Aorta (tissue), 5 donors: ENCODE measurements at regions not wholly inside any gene's neighbourhood (a gene's known extent, or its start where the extent isn't known, plus 50 kb on each side); places are given as distances from the start of the nearest gene placed in this dataset.

Experiments
- ATAC-seq: fragments of 200-7000 bp; cut with Tn5 transposase; one replicate; pipeline ENCODE4 v1.9.1; 2022; ENCODE audit warnings: moderate library complexity; ENCODE audit not compliant: low FRiP score
- DNase-seq, 2 donors: peaks; one replicate each; pipeline ENCODE4 v3.0.0-alpha.2; 2020
- H3K27ac ChIP-seq, 2 donors: one replicate each; pipeline ENCODE4 v1.5.1; 2013; ENCODE audit warnings: low read length in 2 of 2, mild to moderate bottlenecking in 2 of 2, moderate library complexity in 2 of 2, control low read depth in 1 of 2, inconsistent platforms in 1 of 2, low read depth in 1 of 2
- H3K27me3 ChIP-seq, 2 donors: one replicate each; pipeline ENCODE4 v1.6.1; 2013; ENCODE audit warnings: control low read depth in 1 of 2, low read length in 1 of 2, mild to moderate bottlenecking in 1 of 2, moderate library complexity in 1 of 2; ENCODE audit not compliant: insufficient read depth in 2 of 2, control insufficient read depth in 1 of 2
- H3K36me3 ChIP-seq, 2 donors: one replicate each; pipeline ENCODE4 v1.6.1; 2013; ENCODE audit warnings: control low read depth in 1 of 2, low read length in 1 of 2, mild to moderate bottlenecking in 1 of 2; ENCODE audit not compliant: insufficient read depth in 2 of 2, control insufficient read depth in 1 of 2
- H3K4me1 ChIP-seq, 2 donors: one replicate each; pipeline ENCODE4 v1.6.1; 2013; ENCODE audit warnings: low read length in 2 of 2, control low read depth in 1 of 2, mild to moderate bottlenecking in 1 of 2, moderate library complexity in 1 of 2; ENCODE audit not compliant: insufficient read depth in 2 of 2, control insufficient read depth in 1 of 2
- H3K4me3 ChIP-seq, 2 donors: one replicate each; pipeline ENCODE4 v1.5.1; 2013; ENCODE audit warnings: low read length in 2 of 2, control low read depth in 1 of 2, mild to moderate bottlenecking in 1 of 2
- H3K9me3 ChIP-seq: one replicate; pipeline ENCODE4 v1.6.1; 2013; ENCODE audit warnings: mild to moderate bottlenecking, low read length; ENCODE audit not compliant: control insufficient read depth
- WGBS, 2 donors: extraction: QIAGEN DNeasy Blood & Tissue Kit; methylation state at CpG; one replicate each; pipeline ENCODE4 v1.1.7; 2013; 5-methylcytosine and 5-hydroxymethylcytosine counted together
- intact Hi-C, 2 donors: fragments of 100-400 bp; cut with DNase I; formaldehyde crosslinking; loops; one replicate each; pipeline versions ENCODE4 v1.14.2 to v1.15.0; 2022
- donor health status: healthy with polysubstance abuse.
- donor health status: Bipolar disorder and iron deficiency.
- donor health status: DM: no; HTN: no; CAD: no.
- donor health status: DM: no; HTN: no; CAD: no.
- donor health status: DM: yes; HTN: yes; CAD: no.

DNA sequence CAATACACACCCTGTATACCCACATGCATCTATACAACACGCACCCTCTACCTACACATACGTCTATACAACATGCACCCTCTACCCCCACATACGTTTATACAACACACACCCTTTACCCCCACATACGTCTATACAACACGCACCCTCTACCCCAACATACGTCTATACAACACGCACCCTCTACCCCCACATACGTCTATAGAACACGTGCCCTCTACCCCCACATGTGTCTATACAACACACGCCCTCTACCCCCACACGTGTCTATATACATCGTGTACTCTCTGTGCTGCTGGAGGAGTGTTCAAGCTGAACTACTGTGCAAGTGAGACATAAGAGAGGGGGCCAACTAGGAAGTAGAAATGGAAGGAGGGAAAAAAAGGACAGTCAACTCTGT, 621.7 kb upstream of the HS6ST1 start:
- ATAC-seq (no peak), DNase-seq (no peak)
- no peak overlapping the region for H3K4me3 ChIP-seq
- H3K4me1 ChIP-seq, result no peaks in the 10 kb centered on the region
- no peaks in the 10 kb centered on the region for H3K27me3 ChIP-seq
- H3K36me3 ChIP-seq, result no peaks in the 10 kb centered on the region
- no peaks in the 10 kb centered on the region for H3K9me3 ChIP-seq
- WGBS, 2 donors, result 89 to 91% methylated on average over 12 of the region's 12 CpGs
- intact Hi-C loops, result no loop called here
- no peak overlapping the region for H3K27ac ChIP-seq

- intact Hi-C loops, result no loop called here
- H3K36me3 ChIP-seq, result no peaks in the 10 kb centered on the region
- H3K4me3 ChIP-seq, result no peak overlapping the region
- WGBS, 2 donors, result 64 to 65% methylated on average over 3 of the region's 3 CpGs
- H3K9me3 ChIP-seq, result no peaks in the 10 kb centered on the region
- DNase-seq (no peak), ATAC-seq (no peak)
- no peaks in the 10 kb centered on the region for H3K4me1 ChIP-seq
- H3K27me3 ChIP-seq, result no peaks in the 10 kb centered on the region
- H3K27ac ChIP-seq, result no peak overlapping the region
Measured at GRCh38 chr2:128941751-128942150, 623.1 kb upstream of the HS6ST1 start.

DNA sequence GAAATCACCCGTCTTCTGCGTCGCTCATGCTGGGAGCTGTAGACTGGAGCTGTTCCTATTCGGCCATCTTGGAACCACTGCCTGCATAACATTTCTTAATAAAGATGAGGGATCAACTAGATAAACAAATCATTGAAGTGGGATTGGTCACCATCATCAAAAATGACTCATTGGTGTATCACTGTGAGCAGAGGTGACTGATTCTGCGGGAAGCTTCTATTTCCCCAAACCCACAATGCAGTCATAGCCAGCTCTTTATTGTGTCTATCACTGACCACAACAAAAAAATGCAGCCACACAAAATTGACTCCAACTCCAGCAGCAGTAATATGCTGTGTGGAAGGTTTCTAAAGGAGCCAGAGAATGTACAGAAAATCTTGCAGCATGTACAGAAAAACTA, 630.7 kb upstream of the HS6ST1 start:
- 96% methylated on average over 5 of the region's 5 CpGs for WGBS, 2 donors
- Histone ChIP-seq H3K36me3 (no peaks in the 10 kb centered on the region), H3K27ac (no peak overlapping the region), H3K9me3 (peaks cover 14% of the 10 kb centered on the region), H3K27me3 (no peaks in the 10 kb centered on the region), H3K4me1 (no peaks in the 10 kb centered on the region), H3K4me3 (no peak overlapping the region)
- DNase-seq (no peak), ATAC-seq (no peak)
- intact Hi-C loops, result no loop called here

DNA sequence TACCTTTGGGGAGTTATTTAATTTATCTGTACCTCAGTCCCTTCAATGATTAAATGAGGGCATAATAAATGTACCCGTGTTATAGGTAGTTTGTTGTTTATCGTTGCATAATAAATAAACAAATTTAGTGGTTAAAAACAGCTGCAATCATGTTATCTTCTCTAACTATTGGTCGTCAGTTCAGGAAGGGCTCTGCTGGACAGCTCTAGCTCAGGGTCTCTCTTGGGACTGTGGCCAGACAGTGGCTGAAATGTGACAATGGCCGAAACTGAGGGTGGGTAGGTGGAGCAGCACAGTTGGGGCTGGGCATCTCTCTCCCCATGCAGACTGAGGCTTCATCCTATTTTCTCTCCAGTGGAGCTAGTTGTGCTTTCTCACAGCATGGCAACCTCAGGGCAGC, 632.1 kb upstream of the HS6ST1 start:
- Histone ChIP-seq H3K9me3 (peaks cover 14% of the 10 kb centered on the region), H3K36me3 (no peaks in the 10 kb centered on the region), H3K27me3 (no peaks in the 10 kb centered on the region), H3K4me3 (no peak overlapping the region), H3K4me1 (no peaks in the 10 kb centered on the region), H3K27ac (no peak overlapping the region)
- 51 to 54% methylated on average over 4 of the region's 4 CpGs for WGBS, 2 donors
- intact Hi-C loops, result no loop called here
- ATAC-seq (no peak), DNase-seq (no peak)

DNA sequence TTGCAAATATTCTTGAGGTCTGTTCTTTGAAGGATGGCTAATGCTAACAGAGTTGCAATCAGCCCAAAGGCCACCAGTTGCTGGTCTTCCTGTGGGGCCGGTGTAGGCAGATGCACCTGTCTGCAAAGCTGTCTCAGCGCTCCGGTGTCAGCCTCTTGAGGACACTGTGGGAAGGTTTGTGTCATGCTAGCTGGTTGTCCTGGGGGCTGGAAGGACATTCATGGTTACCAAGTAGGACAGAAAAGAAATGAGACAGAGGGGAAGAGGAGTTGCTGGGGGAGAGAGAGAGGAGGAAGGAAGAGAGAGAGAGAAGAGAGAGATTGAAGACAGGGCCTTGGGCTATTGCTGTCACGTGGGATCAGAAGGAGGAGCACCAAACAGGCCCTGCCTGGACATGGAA, 639.6 kb upstream of the HS6ST1 start:
- DNase-seq (no peak), ATAC-seq (no peak)
- Histone ChIP-seq H3K9me3 (peaks cover 4% of the 10 kb centered on the region), H3K27me3 (no peaks in the 10 kb centered on the region), H3K36me3 (no peaks in the 10 kb centered on the region), H3K4me3 (no peak overlapping the region), H3K4me1 (no peaks in the 10 kb centered on the region), H3K27ac (no peak overlapping the region)
- intact Hi-C loops, result no loop called here
- WGBS, 2 donors, result 86 to 89% methylated on average over 4 of the region's 4 CpGs

GRCh38 chr2:128967646-128968045, 649.0 kb upstream of the HS6ST1 start:
- ATAC-seq (no peak), DNase-seq (no peak)
- intact Hi-C loops, result no loop called here

GRCh38 chr2:128969374-128969773, 650.7 kb upstream of the HS6ST1 start:
- no peaks in the 10 kb centered on the region for H3K9me3 ChIP-seq
- no peak overlapping the region for H3K27ac ChIP-seq
- no peaks in the 10 kb centered on the region for H3K27me3 ChIP-seq
- intact Hi-C loops, result no loop called here
- no peak overlapping the region for H3K4me3 ChIP-seq
- no peak for DNase-seq
- no peak for ATAC-seq
- H3K36me3 ChIP-seq, result no peaks in the 10 kb centered on the region
- H3K4me1 ChIP-seq, result no peaks in the 10 kb centered on the region

More at GRCh38 chr2:128967646-128968045, 649.0 kb upstream of the HS6ST1 start:
- H3K27ac ChIP-seq, result no peak overlapping the region
- no peaks in the 10 kb centered on the region for H3K36me3 ChIP-seq
- no peak overlapping the region for H3K4me3 ChIP-seq
- no peaks in the 10 kb centered on the region for H3K27me3 ChIP-seq
- no peaks in the 10 kb centered on the region for H3K4me1 ChIP-seq
- H3K9me3 ChIP-seq, result no peaks in the 10 kb centered on the region

- no peaks in the 10 kb centered on the region for H3K27me3 ChIP-seq
- no peaks in the 10 kb centered on the region for H3K9me3 ChIP-seq
- H3K27ac ChIP-seq, result no peak overlapping the region
- no peak for DNase-seq
- ATAC-seq, result no peak
- H3K4me1 ChIP-seq, result no peaks in the 10 kb centered on the region
- no peaks in the 10 kb centered on the region for H3K36me3 ChIP-seq
- WGBS, 2 donors, result 61 to 64% methylated on average over 10 of the region's 10 CpGs
- H3K4me3 ChIP-seq, result no peak overlapping the region
- intact Hi-C loops, result no loop called here
Measured at GRCh38 chr2:128970332-128971116, 651.9 kb upstream of the HS6ST1 start.

GRCh38 chr2:128973566-128973965, 654.9 kb upstream of the HS6ST1 start:
- Histone ChIP-seq H3K27ac (no peak overlapping the region), H3K27me3 (no peaks in the 10 kb centered on the region), H3K36me3 (no peaks in the 10 kb centered on the region), H3K4me1 (no peaks in the 10 kb centered on the region), H3K9me3 (no peaks in the 10 kb centered on the region), H3K4me3 (no peak overlapping the region)
- intact Hi-C loops, result no loop called here
- ATAC-seq, result no peak
- WGBS, 2 donors, result 90 to 91% methylated on average over 4 of the region's 4 CpGs
- no peak for DNase-seq
